NCI-H1092 (cell line): ENCODE measurements at regions not wholly inside any gene's neighbourhood (a gene's known extent, or its start where the extent isn't known, plus 50 kb on each side); places are given as distances from the start of the nearest gene placed in this dataset.

Source experiments
- DNase-seq: peaks from one replicate; lab custom pipeline; 2025; lab: John Stamatoyannopoulos, UW

DNA sequence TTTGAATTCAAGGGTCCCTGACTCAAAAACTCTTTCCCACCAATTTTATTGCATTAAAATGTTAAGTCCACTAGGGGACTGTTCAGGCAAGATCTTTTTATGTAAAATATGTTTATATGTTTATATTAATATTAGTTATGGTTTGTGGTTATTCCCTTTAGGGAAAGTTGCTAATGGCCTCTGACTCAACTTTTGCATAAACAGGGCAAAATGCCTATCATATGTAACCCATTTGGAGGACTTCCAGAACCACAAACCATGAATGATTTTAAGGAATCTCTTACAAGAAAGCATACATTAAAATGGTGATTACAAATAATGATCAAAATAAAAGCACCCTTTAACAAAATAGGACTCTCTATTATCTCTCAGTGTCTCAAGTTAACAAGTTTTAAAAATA lies 1484.5 kb upstream of the ZEB2 start:
- no peak for DNase-seq

DNA sequence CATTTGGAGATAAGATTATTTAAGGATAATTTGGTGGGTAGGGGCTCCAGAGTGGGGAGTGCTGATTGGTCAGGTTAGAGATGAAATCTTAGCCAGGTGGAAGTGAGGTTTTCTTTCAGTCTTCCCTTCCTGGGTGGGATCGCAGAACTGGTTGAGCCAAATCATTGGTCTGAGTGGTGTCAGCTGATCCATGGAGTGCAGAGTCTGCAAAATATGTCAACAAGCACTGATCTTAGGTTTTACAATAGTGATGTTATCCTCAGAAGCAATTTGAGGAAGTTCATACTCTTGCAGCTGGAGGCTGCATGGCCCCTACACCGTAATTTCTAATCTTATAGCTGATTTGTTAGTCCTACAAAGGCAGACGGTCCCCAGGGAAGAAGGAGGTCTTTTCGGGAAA lies 1483.4 kb upstream of the ZEB2 start:
- DNase-seq: no peak

DNA sequence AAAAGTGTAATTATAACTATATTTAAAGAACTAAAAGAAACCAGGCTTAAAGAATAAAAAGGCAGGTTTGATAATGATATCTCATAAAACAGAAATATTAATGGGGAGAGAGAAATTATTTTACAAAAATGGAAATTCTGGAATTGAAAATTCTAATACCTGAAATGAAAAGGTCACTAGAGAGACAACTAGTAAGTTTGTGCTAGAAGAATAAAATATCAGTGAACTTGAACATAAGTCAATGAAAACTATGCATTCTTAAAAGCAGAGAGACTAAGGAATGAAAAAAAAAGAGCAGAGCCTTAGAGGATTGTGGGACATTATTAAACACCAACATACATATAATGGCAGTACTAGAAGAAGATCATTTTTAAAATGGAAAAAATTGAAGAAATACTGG lies 1475.0 kb upstream of the ZEB2 start:
- DNase-seq: no peak

DNA sequence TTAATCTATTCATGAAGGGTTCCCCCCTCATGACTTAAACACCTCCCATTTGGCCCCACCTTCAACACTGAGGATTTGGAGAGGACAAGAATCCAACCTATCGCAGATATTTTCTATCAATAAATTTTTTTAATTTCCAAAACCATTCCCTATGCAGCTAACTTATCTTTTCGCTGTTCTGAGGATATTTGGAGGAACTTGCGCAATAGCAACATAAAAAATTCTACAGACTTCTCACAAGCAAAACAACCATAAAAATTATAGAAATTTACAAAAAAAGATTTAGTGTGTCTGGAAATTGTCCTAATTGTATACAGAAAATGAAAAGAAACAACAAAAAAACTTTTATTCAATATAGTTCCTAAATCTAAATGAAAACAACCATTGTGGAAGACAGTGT lies 1472.7 kb upstream of the ZEB2 start:
- no peak for DNase-seq

DNA sequence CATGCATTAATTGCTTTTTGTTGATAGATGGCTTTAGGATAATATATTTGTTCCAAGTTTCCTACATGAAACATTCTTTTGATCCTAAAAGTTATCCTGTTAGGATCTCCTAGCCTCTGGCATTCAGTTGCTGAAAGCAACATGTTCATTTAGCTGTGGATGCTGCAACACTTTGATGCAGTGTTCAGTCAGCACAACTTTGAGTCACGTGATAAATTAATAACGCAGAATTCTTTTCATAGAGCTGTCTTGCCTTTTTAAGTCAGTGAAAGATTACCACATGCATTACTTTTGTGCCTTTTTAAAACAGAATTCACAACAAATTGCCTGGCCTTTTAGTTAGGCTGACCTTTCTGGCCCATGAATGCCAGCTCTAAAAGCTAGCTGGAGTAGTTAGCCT lies 1467.9 kb upstream of the ZEB2 start:
- no peak for DNase-seq

DNA sequence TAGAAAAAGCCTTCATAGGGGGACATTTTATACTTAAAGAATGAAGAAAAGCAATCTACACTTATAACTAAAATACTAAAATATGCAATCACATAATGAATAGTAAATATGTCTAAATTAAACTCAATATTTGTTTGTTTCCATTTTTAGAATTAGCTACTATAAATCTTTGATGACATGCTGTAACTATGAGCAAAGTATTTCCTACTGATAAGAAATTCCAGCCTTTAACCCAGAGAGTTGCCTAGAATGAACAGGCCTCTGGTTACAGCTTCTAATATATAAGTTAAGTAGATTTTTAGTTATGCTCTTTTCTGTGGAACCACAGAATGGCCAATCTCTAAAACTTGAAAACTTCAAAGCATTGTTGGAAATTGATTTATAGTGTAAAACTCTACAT lies 1465.6 kb upstream of the ZEB2 start:
- no peak for DNase-seq

DNA sequence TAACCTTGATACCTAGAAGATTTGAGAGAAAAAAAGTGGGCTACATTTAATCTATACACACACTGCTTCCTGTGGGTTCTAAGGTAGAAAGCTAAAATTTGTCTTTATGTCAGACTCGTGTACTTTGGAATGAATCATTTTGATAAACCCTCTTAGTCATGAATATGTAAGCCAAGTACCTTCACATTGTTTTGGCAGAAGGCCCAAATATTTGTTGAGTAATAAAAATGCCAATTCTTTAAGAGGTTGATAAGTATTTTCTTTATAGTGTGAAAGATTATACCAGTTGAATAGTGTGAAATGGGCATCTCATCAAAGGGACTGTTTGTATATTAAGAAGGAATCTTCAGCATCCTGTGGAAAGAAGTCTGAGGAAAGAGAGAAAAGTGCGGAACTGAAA lies 1464.7 kb upstream of the ZEB2 start:
- DNase-seq: no peak

DNA sequence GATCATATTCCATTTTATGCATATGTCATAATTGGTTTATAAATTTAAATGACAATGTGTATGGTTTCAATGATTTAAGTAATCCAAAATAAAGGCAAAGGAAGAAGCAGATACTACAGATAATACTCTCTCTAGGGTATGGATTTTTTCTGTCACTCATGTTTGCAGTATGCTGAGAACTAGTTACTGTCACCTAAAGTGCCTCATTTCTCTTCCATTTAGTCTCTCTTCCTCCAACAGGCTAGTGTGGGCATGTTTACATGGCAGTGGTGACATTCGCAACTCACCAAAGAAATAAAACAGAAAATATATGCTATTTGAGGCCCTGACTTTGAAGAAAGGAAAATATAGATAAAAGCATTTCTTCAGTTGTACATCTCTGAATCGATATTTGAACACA lies 1460.4 kb upstream of the ZEB2 start:
- no peak for DNase-seq

DNA sequence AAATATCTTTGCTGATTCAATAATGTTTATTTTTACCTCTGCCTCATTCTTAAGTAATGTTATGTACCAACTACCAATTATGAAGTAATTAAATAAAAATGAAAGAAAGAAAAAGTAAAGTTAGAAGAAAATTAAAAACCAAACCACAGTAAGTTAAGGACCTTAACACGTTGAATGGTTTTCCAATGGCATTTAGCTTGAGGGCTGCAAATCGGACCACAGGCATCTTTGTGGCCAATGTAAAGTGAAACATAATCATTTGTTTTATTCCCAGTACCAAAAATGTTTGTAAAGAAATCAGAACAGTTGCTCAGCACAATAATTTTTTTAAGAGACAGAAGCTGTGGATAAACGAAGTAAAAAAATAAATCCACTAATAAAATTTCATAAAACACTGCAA lies 1455.5 kb upstream of the ZEB2 start:
- no peak for DNase-seq

DNA sequence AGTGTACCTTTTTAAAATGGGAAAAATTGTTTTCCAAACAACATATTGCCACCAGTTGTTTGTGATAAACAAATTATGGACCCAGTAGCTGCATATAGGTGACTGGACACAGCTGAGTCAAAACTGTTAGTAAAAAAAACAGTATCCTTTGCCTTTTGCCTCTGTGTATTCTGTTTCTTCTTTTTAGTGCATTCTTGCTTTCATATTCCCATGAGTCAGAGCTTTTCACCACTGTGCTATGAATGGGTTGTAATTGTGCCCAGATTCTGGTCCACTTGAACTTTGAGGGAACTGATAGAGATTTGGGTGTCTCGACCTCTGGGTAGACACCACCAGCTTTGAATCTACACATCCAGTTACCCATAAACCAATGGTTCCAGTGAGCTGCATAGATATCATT lies 1441.9 kb upstream of the ZEB2 start:
- DNase-seq: no peak

DNA sequence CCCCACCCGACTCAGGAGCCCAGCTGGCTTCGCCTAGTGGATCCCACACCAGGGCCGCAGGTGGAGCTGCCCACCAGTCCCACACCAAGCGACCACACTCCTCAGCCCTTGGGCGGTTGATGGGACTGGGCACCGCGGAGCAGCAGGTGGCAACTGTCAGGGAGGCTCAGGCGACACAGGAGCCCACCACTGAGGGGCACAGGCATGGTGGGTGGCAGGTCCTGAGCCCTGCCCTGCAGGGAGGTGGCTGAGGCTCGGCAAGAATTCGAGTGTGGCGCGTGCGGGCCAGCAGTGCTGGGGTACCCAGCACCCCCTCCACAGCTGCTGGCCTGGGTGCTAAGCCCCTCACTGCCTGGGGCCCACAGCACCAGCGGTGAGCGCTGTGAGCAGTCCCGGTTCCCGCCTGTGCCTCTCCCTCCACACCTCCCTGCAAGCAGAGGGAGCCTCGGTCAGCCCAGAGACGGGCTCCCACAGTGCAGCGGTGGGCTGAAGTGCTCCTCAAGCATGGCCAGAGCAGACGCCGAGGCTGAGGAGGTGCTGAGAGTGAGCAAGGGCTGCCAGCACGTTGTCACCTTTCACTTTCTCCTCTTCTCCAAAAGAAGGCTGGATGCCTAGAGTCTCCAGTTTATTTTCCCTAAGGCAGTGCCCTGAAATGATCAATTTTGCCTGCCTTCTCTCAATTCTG lies 1440.7 kb upstream of the ZEB2 start:
- no peak for DNase-seq

DNA sequence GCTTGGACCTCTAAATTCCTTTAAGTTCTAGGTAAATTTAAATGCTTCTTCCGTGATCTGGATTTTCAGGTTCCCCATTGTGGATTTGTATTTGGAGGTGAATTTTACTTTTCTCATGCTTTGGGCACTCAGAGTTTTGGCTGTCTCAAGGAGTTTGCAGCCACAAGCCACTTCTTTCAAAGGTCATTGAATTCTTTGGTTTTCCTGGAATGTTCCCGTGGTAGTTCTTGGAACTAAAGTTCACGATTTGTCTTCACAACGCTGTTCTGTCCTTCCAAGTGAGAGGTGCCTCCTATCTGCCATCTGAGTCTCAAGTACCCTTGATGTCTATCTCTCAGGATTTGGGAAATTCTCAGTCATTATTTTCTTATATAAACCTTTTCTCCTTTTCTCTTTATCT lies 1438.7 kb upstream of the ZEB2 start:
- DNase-seq: no peak

DNA sequence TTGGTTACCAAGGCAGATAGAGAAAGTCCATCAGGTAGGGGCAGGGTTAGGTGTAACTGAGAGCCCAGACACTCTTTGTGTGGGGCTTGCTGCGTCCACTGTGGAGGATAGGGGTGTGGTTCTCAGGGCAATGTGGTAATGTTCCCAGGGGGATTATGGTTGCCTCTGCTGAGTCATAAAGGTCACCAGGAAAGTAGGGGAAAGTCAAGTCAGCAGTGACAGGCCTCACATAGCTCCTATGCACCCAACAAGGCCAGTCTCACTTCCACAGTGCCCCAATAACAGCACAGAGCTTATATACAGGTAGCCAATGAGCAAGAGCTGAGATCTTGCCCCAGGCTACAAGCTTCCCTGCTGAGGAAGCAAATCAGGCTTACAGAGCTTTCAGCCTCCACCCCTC lies 1438.0 kb upstream of the ZEB2 start:
- DNase-seq: no peak

DNA sequence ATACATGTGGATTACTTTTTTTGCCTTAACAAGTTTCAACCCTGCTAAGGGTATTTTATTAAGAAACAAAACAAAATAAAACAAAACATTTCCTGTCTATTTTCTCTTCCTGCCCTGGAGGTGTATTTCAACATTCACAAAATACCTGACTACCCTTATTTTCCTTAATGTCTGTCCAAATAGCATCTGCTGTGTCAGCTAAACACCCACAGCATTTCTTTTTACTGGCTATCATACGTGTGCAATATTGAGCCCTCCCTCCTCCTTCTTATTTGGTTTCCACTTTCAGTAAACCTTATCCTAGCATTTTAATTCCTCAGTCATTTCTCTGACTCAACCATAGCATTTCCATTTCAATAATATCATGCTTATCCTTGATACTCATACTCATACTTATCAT lies 1420.0 kb upstream of the ZEB2 start:
- DNase-seq: no peak

DNA sequence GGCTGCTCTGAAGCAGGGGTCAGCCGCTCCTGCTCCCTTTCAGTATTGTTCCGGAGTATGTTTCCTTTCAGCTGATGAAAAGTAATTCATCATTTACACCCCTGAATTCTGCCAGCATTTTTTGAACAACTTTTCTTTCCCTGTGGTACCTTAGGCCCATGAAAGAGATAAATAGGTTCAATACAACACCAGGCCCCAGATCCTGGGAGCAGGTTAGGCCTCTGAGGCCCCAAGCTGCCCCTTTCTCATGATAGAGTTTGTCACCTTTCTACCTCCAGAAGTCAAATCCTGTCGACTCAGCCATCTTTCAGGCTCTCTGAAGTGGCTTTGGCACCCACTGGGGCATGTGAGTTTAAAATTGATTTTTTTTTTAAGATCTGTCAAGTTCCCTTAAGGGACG lies 1415.1 kb upstream of the ZEB2 start:
- DNase-seq: no peak

DNA sequence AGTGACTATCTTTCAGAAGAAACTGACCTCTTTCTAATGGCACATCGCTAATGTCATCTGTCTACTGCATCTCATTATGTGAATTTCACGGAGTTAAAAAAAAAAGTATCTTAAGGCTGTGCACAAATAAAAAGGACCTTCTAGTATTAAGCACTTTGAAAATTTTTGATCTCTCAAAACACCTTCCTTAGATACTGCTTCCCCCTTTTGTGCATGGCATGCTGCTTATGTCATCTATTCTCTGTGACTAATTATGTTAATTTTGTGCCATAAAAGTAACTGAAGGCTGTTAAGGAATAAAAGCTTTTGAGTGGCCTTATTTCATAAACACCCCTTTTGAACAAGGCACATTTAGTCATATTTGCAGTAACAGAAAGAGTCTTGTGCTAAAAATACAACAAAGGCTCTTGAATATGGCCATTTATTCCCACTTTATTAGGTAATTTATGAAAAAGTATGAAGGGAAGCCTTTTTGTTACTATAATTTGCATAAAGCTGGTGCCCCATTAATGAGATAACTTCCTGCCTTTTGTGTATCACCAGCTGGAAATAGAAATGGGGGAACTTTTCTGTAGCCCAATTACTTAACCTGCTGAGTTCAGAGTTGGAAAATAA lies 1412.0 kb upstream of the ZEB2 start:
- DNase-seq: no peak

DNA sequence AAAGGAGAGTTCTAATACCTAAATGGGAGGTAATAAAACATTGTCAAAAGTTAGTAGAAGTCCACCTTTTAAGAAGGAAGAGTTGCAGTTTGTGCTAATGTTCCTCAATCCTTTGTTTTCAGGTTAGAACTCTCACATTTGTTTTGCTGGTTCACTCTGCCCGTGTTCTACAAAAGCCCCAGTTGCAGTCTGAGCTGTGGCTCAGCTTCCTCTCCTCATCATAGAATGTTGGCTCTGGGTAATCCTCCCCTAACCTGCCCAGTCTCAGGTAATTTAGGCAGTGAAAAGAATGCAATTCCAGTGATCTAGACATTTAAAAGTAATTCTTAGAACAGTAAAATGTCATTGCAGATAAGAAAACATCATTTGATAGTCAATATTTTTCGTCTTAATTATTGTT lies 1410.4 kb upstream of the ZEB2 start:
- no peak for DNase-seq

DNA sequence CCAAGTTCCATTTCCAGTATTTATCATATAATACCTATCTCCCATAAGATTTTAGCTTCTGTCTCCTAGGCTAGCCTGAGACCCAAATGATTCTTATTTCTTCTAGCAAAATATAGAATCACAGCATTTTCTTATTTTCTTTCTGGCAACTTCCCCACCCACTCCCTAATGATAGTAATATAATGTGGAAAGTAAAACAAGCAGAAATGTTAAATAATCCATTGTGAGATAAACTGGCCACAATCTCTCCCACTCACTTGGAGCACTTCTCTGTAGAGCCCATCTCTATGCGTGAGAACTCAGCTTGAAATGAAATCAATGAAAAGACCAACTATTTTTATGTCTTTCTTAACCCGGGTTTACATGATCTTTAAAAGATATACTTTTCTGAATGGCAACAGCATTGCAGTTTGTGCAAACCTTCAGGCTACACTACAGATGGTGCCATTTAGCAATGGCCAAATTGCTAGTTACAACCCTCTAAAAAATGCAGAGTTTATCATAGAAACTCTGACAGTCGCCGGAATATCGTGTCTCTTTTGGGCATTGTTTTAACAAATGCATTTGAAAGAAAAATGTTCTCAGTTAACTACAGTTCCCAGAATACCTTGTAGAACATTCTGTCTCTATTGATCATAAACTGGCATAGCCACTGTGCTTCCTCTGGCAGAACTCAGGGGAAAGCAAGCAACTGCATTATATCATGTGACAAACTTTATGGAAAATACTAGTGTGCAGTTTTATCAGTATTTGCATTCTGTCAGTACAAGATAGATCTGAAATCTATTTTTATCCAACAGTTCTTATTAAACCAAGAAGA lies 1407.4 kb upstream of the ZEB2 start:
- no peak for DNase-seq

DNA sequence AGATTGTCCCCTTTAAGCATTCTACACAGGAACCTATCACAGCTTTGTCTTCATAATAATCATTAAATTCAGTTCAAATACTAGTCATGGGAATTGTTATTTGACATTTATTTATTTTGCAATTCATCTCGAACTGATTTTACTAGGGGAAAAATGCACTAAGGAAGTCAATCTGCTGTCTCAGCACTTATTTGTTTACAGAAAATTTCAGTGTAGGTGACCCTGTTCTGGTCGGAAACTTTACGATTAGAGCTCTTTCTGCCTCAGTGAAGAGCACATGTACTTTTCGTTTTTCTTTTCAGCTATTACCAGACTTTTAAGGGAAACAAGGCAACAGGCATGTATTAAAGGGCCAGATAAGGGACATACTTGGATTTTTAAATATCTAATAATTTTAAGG lies 1405.7 kb upstream of the ZEB2 start:
- DNase-seq: no peak

DNA sequence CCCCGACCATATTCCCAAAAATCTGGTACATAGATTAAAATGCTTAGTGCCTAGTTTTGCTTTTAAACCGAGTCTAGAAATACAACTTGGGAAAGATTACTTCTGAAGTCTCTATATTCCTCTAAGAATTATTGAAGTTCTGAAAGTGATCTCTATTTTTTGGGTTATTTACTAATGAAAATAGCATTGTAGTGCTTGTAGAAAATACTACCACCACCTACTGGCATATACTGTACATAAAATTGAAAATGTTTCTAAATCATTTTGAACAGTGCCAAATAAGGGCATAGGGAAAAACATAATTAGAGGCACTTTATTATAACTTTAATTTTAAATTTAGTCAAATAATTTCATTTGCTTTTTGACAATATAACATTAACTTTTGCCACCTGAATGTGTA lies 1399.6 kb upstream of the ZEB2 start:
- no peak for DNase-seq

DNA sequence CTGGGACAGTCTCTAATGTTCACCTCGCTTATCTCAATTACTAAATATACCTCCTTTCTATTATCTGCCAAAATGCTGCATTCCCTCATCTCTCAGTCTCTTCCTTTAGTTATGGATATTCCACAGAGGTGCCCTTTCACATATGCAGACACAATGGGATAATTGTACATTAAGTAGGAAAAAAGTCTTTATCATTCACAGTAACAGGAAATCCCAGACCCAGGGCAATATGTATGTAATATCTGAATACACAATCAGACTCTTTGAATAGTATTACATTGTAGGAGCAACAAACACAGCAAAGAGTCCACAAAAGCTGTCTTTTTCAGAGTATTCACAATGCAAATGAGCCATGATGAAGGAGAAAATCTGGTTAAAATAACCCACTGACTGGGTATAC lies 1399.0 kb upstream of the ZEB2 start:
- DNase-seq: no peak

DNA sequence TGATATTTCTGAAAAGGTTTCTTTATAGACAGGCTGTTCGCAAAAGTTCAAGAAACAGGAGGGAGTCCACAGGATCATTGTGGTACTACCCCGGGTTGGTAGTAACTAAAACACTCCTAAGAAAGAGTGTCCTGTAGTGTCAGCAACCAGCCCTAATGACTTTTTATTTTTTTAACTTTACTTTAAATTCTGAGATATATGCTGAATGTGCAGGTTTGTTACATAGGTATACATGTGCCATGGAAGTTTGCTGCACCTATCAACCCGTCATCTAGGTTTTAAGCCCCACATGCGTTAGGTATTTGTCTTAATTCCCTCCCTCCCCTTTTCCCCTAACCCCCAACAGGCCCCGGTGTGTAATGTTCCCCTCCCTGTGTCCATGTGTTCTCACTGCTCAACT lies 1396.9 kb upstream of the ZEB2 start:
- DNase-seq: no peak

DNA sequence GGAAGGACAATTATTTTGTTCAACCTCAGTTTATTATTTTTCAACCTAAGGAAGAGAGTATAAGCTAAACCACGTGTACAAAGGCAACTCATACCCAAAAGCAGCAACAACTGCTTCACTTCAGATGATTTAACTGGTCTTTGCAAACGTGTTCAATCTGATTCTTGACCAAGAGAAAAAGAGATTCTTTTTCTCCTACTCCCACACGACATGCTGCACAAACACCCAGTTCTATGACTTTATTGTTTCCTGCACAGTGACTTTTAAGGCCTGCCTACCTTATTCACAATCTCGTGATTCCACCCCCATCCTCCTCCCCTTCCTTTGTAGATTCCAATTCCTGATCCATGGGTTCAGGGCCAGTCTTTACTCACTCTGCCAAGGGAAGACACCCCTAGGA lies 1394.8 kb upstream of the ZEB2 start:
- no peak for DNase-seq

DNA sequence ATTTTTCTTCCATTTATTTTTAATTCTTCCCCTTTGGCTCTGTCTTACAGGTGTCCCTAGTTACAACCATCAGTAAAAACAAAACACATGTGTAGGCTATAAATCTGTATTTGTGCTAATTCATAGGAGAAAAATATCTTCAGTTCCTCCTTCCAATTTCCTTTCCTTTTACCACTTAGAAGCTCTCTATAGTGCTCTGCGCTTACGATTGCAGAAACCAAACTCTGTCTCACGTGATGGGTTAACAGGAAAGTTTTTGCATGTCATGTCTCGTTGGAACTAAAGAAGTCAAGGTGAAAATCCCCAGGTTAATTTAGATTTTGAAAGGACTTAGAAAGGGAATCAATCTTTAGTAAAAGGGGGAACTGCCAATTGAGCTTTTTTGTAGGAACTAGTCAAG lies 1390.5 kb upstream of the ZEB2 start:
- DNase-seq: no peak
